ENCODE measurements at regions not wholly inside any gene's neighbourhood (a gene's known extent, or its start where the extent isn't known, plus 50 kb on each side); places are given as distances from the start of the nearest gene placed in this dataset.

GRCh38 chr14:101034986-101035385, 131.5 kb upstream of the RTL1 start:
- TF ChIP-seq PAX5 (IDR thresholded peaks at IDR 0.05; ENCODE audit: insufficient read depth, low read length, severe bottlenecking) (no peak), POLR2AphosphoS5 (IDR thresholded peaks at IDR 0.05; ENCODE audit: low read depth, low read length) (no peak), TAF1 (IDR thresholded peaks at IDR 0.05; ENCODE audit: low read depth, low read length) (no peak), SPI1 (IDR thresholded peaks at IDR 0.05; ENCODE audit: low read depth, low read length) (no peak), POU2F2 (IDR thresholded peaks at IDR 0.05; ENCODE audit: low read depth, low read length) (no peak), POLR2A (IDR thresholded peaks at IDR 0.05; ENCODE audit: low read depth, low read length) (no peak)
- FAIRE-seq: no peak
- no peak for DNase-seq (ENCODE audit: insufficient read length, low spot score)

- DNase-seq (ENCODE audit: insufficient read length, low spot score) (no peak), FAIRE-seq (no peak)
- TF ChIP-seq POU2F2 (IDR thresholded peaks at IDR 0.05; ENCODE audit: low read depth, low read length): no peak
- no peak for TF ChIP-seq SPI1 (IDR thresholded peaks at IDR 0.05; ENCODE audit: low read depth, low read length)
- no peak for TF ChIP-seq POLR2A (IDR thresholded peaks at IDR 0.05; ENCODE audit: low read depth, low read length)
- TF ChIP-seq TAF1 (IDR thresholded peaks at IDR 0.05; ENCODE audit: low read depth, low read length): no peak
- TF ChIP-seq POLR2AphosphoS5 (IDR thresholded peaks at IDR 0.05; ENCODE audit: low read depth, low read length): no peak
- TF ChIP-seq PAX5 (IDR thresholded peaks at IDR 0.05; ENCODE audit: insufficient read depth, low read length, severe bottlenecking): no peak
Observed at GRCh38 chr14:101035466-101036225, 132.1 kb upstream of the RTL1 start.

- no peak for DNase-seq (ENCODE audit: insufficient read length, low spot score)
- no peak for TF ChIP-seq SPI1 (IDR thresholded peaks at IDR 0.05; ENCODE audit: low read depth, low read length)
- no peak for TF ChIP-seq POLR2AphosphoS5 (IDR thresholded peaks at IDR 0.05; ENCODE audit: low read depth, low read length)
- no peak for TF ChIP-seq PAX5 (IDR thresholded peaks at IDR 0.05; ENCODE audit: insufficient read depth, low read length, severe bottlenecking)
- no peak for TF ChIP-seq POU2F2 (IDR thresholded peaks at IDR 0.05; ENCODE audit: low read depth, low read length)
- no peak for TF ChIP-seq TAF1 (IDR thresholded peaks at IDR 0.05; ENCODE audit: low read depth, low read length)
- no peak for TF ChIP-seq POLR2A (IDR thresholded peaks at IDR 0.05; ENCODE audit: low read depth, low read length)
- no peak for FAIRE-seq
Observed at GRCh38 chr14:101037021-101037817, 133.7 kb upstream of the RTL1 start.

- FAIRE-seq (no peak), DNase-seq (ENCODE audit: insufficient read length, low spot score) (no peak)
- no peak for TF ChIP-seq POLR2AphosphoS5 (IDR thresholded peaks at IDR 0.05; ENCODE audit: low read depth, low read length)
- no peak for TF ChIP-seq PAX5 (IDR thresholded peaks at IDR 0.05; ENCODE audit: insufficient read depth, low read length, severe bottlenecking)
- no peak for TF ChIP-seq SPI1 (IDR thresholded peaks at IDR 0.05; ENCODE audit: low read depth, low read length)
- TF ChIP-seq POU2F2 (IDR thresholded peaks at IDR 0.05; ENCODE audit: low read depth, low read length): no peak
- TF ChIP-seq TAF1 (IDR thresholded peaks at IDR 0.05; ENCODE audit: low read depth, low read length): no peak
- no peak for TF ChIP-seq POLR2A (IDR thresholded peaks at IDR 0.05; ENCODE audit: low read depth, low read length)
Observed at GRCh38 chr14:101039031-101039754, 135.7 kb upstream of the RTL1 start.

GRCh38 chr14:101039755-101040138, 136.2 kb upstream of the RTL1 start:
- DNase-seq (ENCODE audit: insufficient read length, low spot score): no peak
- TF ChIP-seq POU2F2 (IDR thresholded peaks at IDR 0.05; ENCODE audit: low read depth, low read length) (no peak), TAF1 (IDR thresholded peaks at IDR 0.05; ENCODE audit: low read depth, low read length) (no peak), SPI1 (IDR thresholded peaks at IDR 0.05; ENCODE audit: low read depth, low read length) (no peak), PAX5 (IDR thresholded peaks at IDR 0.05; ENCODE audit: insufficient read depth, low read length, severe bottlenecking) (no peak), POLR2AphosphoS5 (IDR thresholded peaks at IDR 0.05; ENCODE audit: low read depth, low read length) (no peak), POLR2A (IDR thresholded peaks at IDR 0.05; ENCODE audit: low read depth, low read length) (no peak)

GRCh38 chr14:101040538-101041442, 137.3 kb upstream of the RTL1 start:
- no peak for DNase-seq (ENCODE audit: insufficient read length, low spot score)
- FAIRE-seq: no peak
- TF ChIP-seq POLR2A (IDR thresholded peaks at IDR 0.05; ENCODE audit: low read depth, low read length) (no peak), SPI1 (IDR thresholded peaks at IDR 0.05; ENCODE audit: low read depth, low read length) (no peak), PAX5 (IDR thresholded peaks at IDR 0.05; ENCODE audit: insufficient read depth, low read length, severe bottlenecking) (no peak), TAF1 (IDR thresholded peaks at IDR 0.05; ENCODE audit: low read depth, low read length) (no peak), POU2F2 (IDR thresholded peaks at IDR 0.05; ENCODE audit: low read depth, low read length) (no peak), POLR2AphosphoS5 (IDR thresholded peaks at IDR 0.05; ENCODE audit: low read depth, low read length) (no peak)

More at GRCh38 chr14:101039755-101040138, 136.2 kb upstream of the RTL1 start:
- FAIRE-seq: no peak

- FAIRE-seq (no peak), DNase-seq (ENCODE audit: insufficient read length, low spot score) (no peak)
- TF ChIP-seq POLR2A (IDR thresholded peaks at IDR 0.05; ENCODE audit: low read depth, low read length): no peak
Observed at GRCh38 chr14:101043891-101044290, 140.4 kb upstream of the RTL1 start.

- FAIRE-seq (no peak), DNase-seq (ENCODE audit: insufficient read length, low spot score) (no peak)
- TF ChIP-seq PAX5 (IDR thresholded peaks at IDR 0.05; ENCODE audit: insufficient read depth, low read length, severe bottlenecking) (no peak), POU2F2 (IDR thresholded peaks at IDR 0.05; ENCODE audit: low read depth, low read length) (no peak), TAF1 (IDR thresholded peaks at IDR 0.05; ENCODE audit: low read depth, low read length) (no peak), POLR2A (IDR thresholded peaks at IDR 0.05; ENCODE audit: low read depth, low read length) (no peak), POLR2AphosphoS5 (IDR thresholded peaks at IDR 0.05; ENCODE audit: low read depth, low read length) (no peak), SPI1 (IDR thresholded peaks at IDR 0.05; ENCODE audit: low read depth, low read length) (no peak)
Observed at GRCh38 chr14:101044741-101045140, 141.2 kb upstream of the RTL1 start.
